MV-4-11 (cell line): ENCODE measurements at regions not wholly inside any gene's neighbourhood (a gene's known extent, or its start where the extent isn't known, plus 50 kb on each side); places are given as distances from the start of the nearest gene placed in this dataset.
"Not testable (repeated sequence)": the region's sequence is repeated elsewhere in the genome, so short reads cannot be mapped to it uniquely, and the experiment has no call there.

Experiments used
- DNase-seq: peaks from one replicate; lab custom pipeline; 2025; lab: John Stamatoyannopoulos, UW

- DNase-seq, result no peak
Observed at GRCh38 chr12:20044846-20045245, 323.5 kb upstream of the PDE3A start.

- DNase-seq, result no peak
Observed at GRCh38 chr12:20047901-20048300, 320.4 kb upstream of the PDE3A start.

- no peak for DNase-seq
Observed at GRCh38 chr12:20050221-20050620, 318.1 kb upstream of the PDE3A start.

GRCh38 chr12:20053782-20054181, 314.6 kb upstream of the PDE3A start:
- no peak for DNase-seq

- no peak for DNase-seq
Observed at GRCh38 chr12:20055856-20056255, 312.5 kb upstream of the PDE3A start.

- DNase-seq, result no peak
Observed at GRCh38 chr12:20057398-20057797, 310.9 kb upstream of the PDE3A start.

GRCh38 chr12:20063116-20063515, 305.2 kb upstream of the PDE3A start:
- no peak for DNase-seq

- no peak for DNase-seq
Observed at GRCh38 chr12:20077618-20078017, 290.7 kb upstream of the PDE3A start.

GRCh38 chr12:20089077-20089476, 279.3 kb upstream of the PDE3A start:
- no peak for DNase-seq

- not testable (repeated sequence) for DNase-seq
Observed at GRCh38 chr12:20093190-20093810, 275.0 kb upstream of the PDE3A start.

- DNase-seq, result no peak
Observed at GRCh38 chr12:20096430-20096829, 271.9 kb upstream of the PDE3A start.

- peak; percentile 26 for DNase-seq
Observed at GRCh38 chr12:20097626-20098025, 270.7 kb upstream of the PDE3A start.

GRCh38 chr12:20099395-20100183, 268.7 kb upstream of the PDE3A start:
- DNase-seq, result no peak

GRCh38 chr12:20101046-20101445, 267.3 kb upstream of the PDE3A start:
- no peak for DNase-seq

- no peak for DNase-seq
Observed at GRCh38 chr12:20105943-20106342, 262.4 kb upstream of the PDE3A start.

GRCh38 chr12:20109676-20110075, 258.7 kb upstream of the PDE3A start:
- no peak for DNase-seq

- not testable (repeated sequence) for DNase-seq
Observed at GRCh38 chr12:20115371-20115770, 253.0 kb upstream of the PDE3A start.

GRCh38 chr12:20119596-20120402, 248.5 kb upstream of the PDE3A start:
- DNase-seq, result no peak

- no peak for DNase-seq
Observed at GRCh38 chr12:20120403-20120725, 248.0 kb upstream of the PDE3A start.

GRCh38 chr12:20122274-20122673, 246.1 kb upstream of the PDE3A start:
- no peak for DNase-seq

- DNase-seq, result no peak
Observed at GRCh38 chr12:20123465-20123864, 244.9 kb upstream of the PDE3A start.

- DNase-seq, result no peak
Observed at GRCh38 chr12:20125276-20125798, 243.0 kb upstream of the PDE3A start.

- no peak for DNase-seq
Observed at GRCh38 chr12:20126601-20127000, 241.7 kb upstream of the PDE3A start.
